ENCODE measurements at regions not wholly inside any gene's neighbourhood (a gene's known extent, or its start where the extent isn't known, plus 50 kb on each side); places are given as distances from the start of the nearest gene placed in this dataset.
"Not testable (repeated sequence)": the region's sequence is repeated elsewhere in the genome, so short reads cannot be mapped to it uniquely, and the experiment has no call there.

DNA sequence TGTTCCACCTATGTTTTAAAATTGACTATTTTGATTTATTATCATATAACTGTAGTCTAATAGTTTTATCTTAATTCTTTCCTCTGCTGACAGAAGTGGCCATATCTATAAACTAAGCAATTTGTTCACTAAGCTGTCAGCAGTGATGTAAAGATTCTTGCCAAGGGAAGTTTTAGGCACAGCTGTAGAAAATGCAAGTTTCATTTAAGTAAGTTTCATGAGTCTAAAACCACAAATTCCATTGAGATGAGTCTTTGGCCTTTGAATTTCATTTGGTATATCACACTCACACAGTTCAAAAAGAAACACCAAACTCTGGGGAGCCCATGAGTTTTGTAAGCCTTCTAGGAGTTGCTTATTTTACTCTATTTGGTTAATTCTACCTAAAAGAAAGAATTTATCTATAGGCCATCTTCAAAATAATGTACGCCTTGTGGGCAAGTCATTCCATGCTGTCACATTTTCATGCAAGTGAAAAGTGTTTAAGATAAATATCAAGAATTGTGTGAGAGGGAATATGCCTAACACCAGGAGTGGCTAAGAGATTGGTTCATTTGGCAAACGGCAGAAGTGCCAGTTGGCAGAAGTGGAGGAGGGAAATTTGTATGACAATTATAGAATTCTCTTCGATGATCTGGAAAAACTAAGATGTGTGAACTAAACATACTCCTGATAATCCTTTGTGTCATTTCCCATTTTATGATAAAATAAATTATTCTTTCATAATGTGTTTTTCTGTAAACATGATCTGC lies 292.9 kb downstream of the ZIC4 start:
- Histone ChIP-seq H3K4me1 (no peaks in the 10 kb centered on the region), H3K4me2 (no peak overlapping the region), H3K4me3 (no peak overlapping the region), H3K36me3 (no peaks in the 10 kb centered on the region), H3K9me3 (replicated peaks in 1 of 11) (0 out of 22 replicates have a peak, but pooled peaks cover 0 to 7% (median 0%) of the 10 kb centered on the region in 11 experiments), H3K27me3 (no peaks in the 10 kb centered on the region), H3K27ac (no peak overlapping the region), H4K20me1 (no peaks in the 10 kb centered on the region), H3K9ac (no peak overlapping the region)
- no peak for TF ChIP-seq Cebpa-rat (IDR thresholded peaks at IDR 0.05)

GRCh38 chr3:147099076-147099475 lies 307.3 kb downstream of the ZIC4 start:
- H3K9ac ChIP-seq = no peak overlapping the region
- no peak overlapping the region for H3K4me3 ChIP-seq
- no peaks in the 10 kb centered on the region for H4K20me1 ChIP-seq
- no peaks in the 10 kb centered on the region for H3K4me1 ChIP-seq
- no peaks in the 10 kb centered on the region for H3K27me3 ChIP-seq
- TF ChIP-seq Cebpa-rat (IDR thresholded peaks at IDR 0.05) = no peak
- no peak overlapping the region for H3K27ac ChIP-seq
- H3K36me3 ChIP-seq = no peaks in the 10 kb centered on the region
- peaks cover 0 to 8% (median 3%) of the 10 kb centered on the region in 11 experiments; a peak in 5 of 22 replicates for H3K9me3 ChIP-seq (replicated peaks in 1 of 11)
- no peak overlapping the region for H3K4me2 ChIP-seq

- Histone ChIP-seq H3K27me3 (no peaks in the 10 kb centered on the region), H4K20me1 (no peaks in the 10 kb centered on the region), H3K27ac (no peak overlapping the region), H3K9me3 (replicated peaks in 1 of 11) (no peaks in the 10 kb centered on the region), H3K36me3 (no peaks in the 10 kb centered on the region), H3K4me1 (no peaks in the 10 kb centered on the region), H3K9ac (no peak overlapping the region), H3K4me2 (no peak overlapping the region), H3K4me3 (no peak overlapping the region)
- no peak for TF ChIP-seq Cebpa-rat (IDR thresholded peaks at IDR 0.05)
Observed at GRCh38 chr3:147090461-147090860, 315.9 kb downstream of the ZIC4 start.

DNA sequence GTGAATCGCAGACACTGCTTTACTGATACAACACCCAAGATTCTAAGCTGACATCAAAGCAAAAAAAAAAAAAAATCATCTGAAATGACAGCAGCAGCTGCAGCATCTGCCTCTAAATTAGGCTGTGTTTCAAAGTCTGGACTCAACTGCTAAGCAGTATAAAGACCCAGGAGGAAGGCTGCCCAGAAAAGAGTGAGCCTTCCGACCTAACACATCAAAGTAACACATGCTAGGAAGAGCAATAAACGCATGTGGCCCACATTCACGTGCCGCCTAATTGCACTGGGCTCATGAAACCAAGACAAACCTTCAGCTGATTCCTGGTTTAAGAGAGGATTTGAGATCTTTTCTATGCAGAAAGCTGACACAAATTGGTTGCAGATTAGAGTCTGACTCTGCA lies 317.1 kb downstream of the ZIC4 start:
- no peaks in the 10 kb centered on the region for H3K36me3 ChIP-seq

DNA sequence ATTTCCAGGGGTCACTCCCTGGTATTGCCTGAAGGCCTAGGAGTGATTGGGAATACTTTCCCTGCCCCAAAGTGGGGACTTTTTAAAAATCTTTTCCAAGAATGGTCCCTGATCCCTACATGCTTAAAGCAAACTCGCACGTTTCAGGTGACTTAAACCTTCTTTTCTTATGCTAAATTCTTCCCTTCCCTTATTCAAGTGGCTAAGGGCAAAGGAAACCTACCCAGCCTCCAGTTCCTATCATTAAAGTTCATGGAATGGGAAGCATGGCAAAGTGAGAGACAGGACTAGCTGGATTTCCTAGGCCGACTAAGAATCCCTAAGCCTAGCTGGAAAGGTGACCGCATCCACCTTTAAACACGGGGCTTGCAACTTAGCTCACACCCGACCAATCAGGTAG lies 346.8 kb downstream of the ZIC4 start:
- not testable (repeated sequence) for H3K9ac ChIP-seq; H3K4me3 ChIP-seq; H3K4me2 ChIP-seq; H3K27me3 ChIP-seq; H3K36me3 ChIP-seq; H3K4me1 ChIP-seq; H3K9me3 ChIP-seq (replicated peaks in 1 of 11); H4K20me1 ChIP-seq; H3K27ac ChIP-seq

More for the DNA sequence above, 317.1 kb downstream of the ZIC4 start:
- Histone ChIP-seq H3K9ac (no peak overlapping the region), H3K4me2 (no peak overlapping the region), H3K9me3 (replicated peaks in 1 of 11) (no peaks in the 10 kb centered on the region), H3K27ac (no peak overlapping the region), H3K4me1 (no peaks in the 10 kb centered on the region), H3K4me3 (no peak overlapping the region), H4K20me1 (no peaks in the 10 kb centered on the region), H3K27me3 (no peaks in the 10 kb centered on the region)
- TF ChIP-seq Cebpa-rat (IDR thresholded peaks at IDR 0.05) = no peak

GRCh38 chr3:147049821-147050220 lies 356.5 kb downstream of the ZIC4 start:
- no peaks in the 10 kb centered on the region for H3K27me3 ChIP-seq
- H3K4me1 ChIP-seq = no peaks in the 10 kb centered on the region
- H3K4me2 ChIP-seq = no peak overlapping the region
- no peaks in the 10 kb centered on the region for H4K20me1 ChIP-seq
- no peak overlapping the region for H3K9ac ChIP-seq
- H3K27ac ChIP-seq = no peak overlapping the region
- no peak for TF ChIP-seq Cebpa-rat (IDR thresholded peaks at IDR 0.05)
- H3K4me3 ChIP-seq = no peak overlapping the region
- H3K9me3 ChIP-seq (replicated peaks in 1 of 11) = peaks cover 0 to 3% (median 0%) of the 10 kb centered on the region in 11 experiments; a peak in 1 of 22 replicates
- no peaks in the 10 kb centered on the region for H3K36me3 ChIP-seq

DNA sequence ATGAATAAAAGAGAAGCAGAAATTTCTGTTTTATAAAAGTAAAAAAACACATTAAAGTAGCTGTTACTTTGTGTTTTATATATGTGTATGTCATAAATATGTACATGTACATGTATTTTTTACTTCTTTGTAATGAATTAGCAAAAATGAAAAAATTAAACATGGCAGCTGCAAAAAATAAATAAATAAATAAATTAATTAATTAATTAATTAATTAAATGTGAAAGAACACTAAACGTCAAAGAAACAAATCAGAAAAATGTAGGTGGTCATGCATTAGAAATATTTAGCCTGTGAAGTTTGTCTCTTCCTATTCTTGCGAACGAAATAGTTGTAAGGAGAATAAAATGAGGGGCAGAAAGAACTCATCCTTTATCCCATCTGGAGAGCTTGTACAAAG lies 357.0 kb downstream of the ZIC4 start:
- Histone ChIP-seq H3K9ac (no peak overlapping the region), H3K27me3 (no peaks in the 10 kb centered on the region), H3K4me2 (no peak overlapping the region), H3K36me3 (no peaks in the 10 kb centered on the region), H3K4me1 (no peaks in the 10 kb centered on the region), H3K9me3 (replicated peaks in 1 of 11) (peaks cover 0 to under 1% (median 0%) of the 10 kb centered on the region in 11 experiments; a peak in 1 of 22 replicates), H4K20me1 (no peaks in the 10 kb centered on the region), H3K4me3 (no peak overlapping the region), H3K27ac (no peak overlapping the region)
- no peak for TF ChIP-seq Cebpa-rat (IDR thresholded peaks at IDR 0.05)

GRCh38 chr3:147046916-147047315 lies 359.4 kb downstream of the ZIC4 start:
- TF ChIP-seq Cebpa-rat (IDR thresholded peaks at IDR 0.05) = no peak

GRCh38 chr3:147038481-147038880 lies 367.9 kb downstream of the ZIC4 start:
- H3K4me2 ChIP-seq = no peak overlapping the region
- H3K4me1 ChIP-seq = no peaks in the 10 kb centered on the region
- no peak overlapping the region for H3K9ac ChIP-seq
- no peak overlapping the region for H3K4me3 ChIP-seq
- TF ChIP-seq Cebpa-rat (IDR thresholded peaks at IDR 0.05) = no peak
- H3K9me3 ChIP-seq (replicated peaks in 1 of 11) = peaks cover 0 to 7% (median 3%) of the 10 kb centered on the region in 11 experiments; a peak in 2 of 22 replicates
- H3K27ac ChIP-seq = no peak overlapping the region
- H3K27me3 ChIP-seq = no peaks in the 10 kb centered on the region
- no peaks in the 10 kb centered on the region for H3K36me3 ChIP-seq
- no peaks in the 10 kb centered on the region for H4K20me1 ChIP-seq

More at GRCh38 chr3:147046916-147047315, 359.4 kb downstream of the ZIC4 start:
- H3K9ac ChIP-seq = no peak overlapping the region
- no peaks in the 10 kb centered on the region for H3K4me1 ChIP-seq
- H3K4me3 ChIP-seq = no peak overlapping the region
- H3K27ac ChIP-seq = no peak overlapping the region
- no peak overlapping the region for H3K4me2 ChIP-seq
- no peaks in the 10 kb centered on the region for H3K9me3 ChIP-seq (replicated peaks in 1 of 11)
- no peaks in the 10 kb centered on the region for H3K36me3 ChIP-seq
- H4K20me1 ChIP-seq = no peaks in the 10 kb centered on the region
- H3K27me3 ChIP-seq = no peaks in the 10 kb centered on the region

GRCh38 chr3:147034359-147034758 lies 372.0 kb downstream of the ZIC4 start:
- Histone ChIP-seq H3K4me1 (no peaks in the 10 kb centered on the region), H3K4me2 (no peak overlapping the region), H4K20me1 (no peaks in the 10 kb centered on the region), H3K36me3 (no peaks in the 10 kb centered on the region), H3K4me3 (no peak overlapping the region), H3K9ac (no peak overlapping the region), H3K27me3 (no peaks in the 10 kb centered on the region), H3K9me3 (replicated peaks in 1 of 11) (peaks cover 0 to 7% (median 3%) of the 10 kb centered on the region in 11 experiments; a peak in 2 of 22 replicates), H3K27ac (no peak overlapping the region)
- no peak for TF ChIP-seq Cebpa-rat (IDR thresholded peaks at IDR 0.05)
